SK-N-SH (cell line): ENCODE measurements at regions not wholly inside any gene's neighbourhood (a gene's known extent, or its start where the extent isn't known, plus 50 kb on each side); places are given as distances from the start of the nearest gene placed in this dataset.

ENCODE experiments used
- CTCF ChIA-PET: fragments of 300-600, 350-600 bp; formaldehyde crosslinking; extraction: SDS; loops from one replicate; lab custom pipeline; 2021; lab: Yijun Ruan, JAX
- POLR2A ChIA-PET: fragments of 350-600 bp; sonication (Branson Sonifier 250); formaldehyde crosslinking; extraction: SDS; loops from one replicate; lab custom pipeline; 2020; ENCODE audit warnings: antibody characterized with exemption, inconsistent platforms; lab: Yijun Ruan, JAX
- DNase-seq: peaks from one replicate; pipeline ENCODE4 v3.0.0; 2012
- H2AFZ ChIP-seq: fragments of 200-600 bp; sonication (generic); 2 replicates; pipeline ENCODE4 v1.8.1; 2016; ENCODE audit warnings: antibody characterized with exemption, mild to moderate bottlenecking, low read depth
- H3F3A ChIP-seq: fragments of 200-600 bp; sonication (generic); replicated peaks from 2 replicates; pipeline ENCODE3; 2016; ENCODE audit warnings: antibody characterized with exemption, mild to moderate bottlenecking; ENCODE audit not compliant: insufficient read depth
- H3K27ac ChIP-seq, 2 experiments: fragments of 200-500 bp in 1 of 2; fragments of 200-600 bp in 1 of 2; sonication (Bioruptor generic) in 1 of 2; sonication (generic), shearing (Covaris generic) in 1 of 2; 2 replicates each; pipeline versions ENCODE4 v1.5.1 to v1.6.1; 2014 to 2016; ENCODE audit warnings: low read depth in 2 of 2, inconsistent platforms in 1 of 2, low read length in 1 of 2, mild to moderate bottlenecking in 1 of 2, mixed read lengths in 1 of 2
- H3K27me3 ChIP-seq: fragments of 200-600 bp; sonication (generic), shearing (Covaris generic); 2 replicates; pipeline ENCODE4 v1.6.1; 2016; ENCODE audit warnings: mixed run types; ENCODE audit not compliant: insufficient read depth
- H3K36me3 ChIP-seq, 2 experiments: fragments of 200-500 bp in 1 of 2; fragments of 200-600 bp in 1 of 2; sonication (Bioruptor generic) in 1 of 2; sonication (generic) in 1 of 2; replicated peaks in 1 of 2; 2 replicates each; pipeline versions ENCODE3 to v1.5.1; 2014 to 2016; ENCODE audit warnings: low read length in 1 of 2, mild to moderate bottlenecking in 1 of 2; ENCODE audit not compliant: insufficient read depth in 2 of 2, control insufficient read depth in 1 of 2
- H3K4me1 ChIP-seq, 2 experiments: fragments of 200-500 bp in 1 of 2; fragments of 200-600 bp in 1 of 2; sonication (Bioruptor generic) in 1 of 2; sonication (generic), shearing (Covaris generic) in 1 of 2; 2 replicates each; pipeline versions ENCODE4 v1.5.1 to v1.6.1; 2014 to 2016; ENCODE audit warnings: low read depth in 1 of 2, low read length in 1 of 2, mixed run types in 1 of 2; ENCODE audit not compliant: insufficient read depth in 2 of 2, control insufficient read depth in 1 of 2
- H3K4me2 ChIP-seq: fragments of 200-600 bp; sonication (generic), shearing (Covaris generic); 2 replicates; pipeline ENCODE4 v1.6.1; 2017; ENCODE audit warnings: mixed run types
- H3K4me3 ChIP-seq, 2 experiments: fragments of 200-500 bp in 1 of 2; fragments of 200-600 bp in 1 of 2; sonication (Bioruptor generic) in 1 of 2; sonication (generic), shearing (Covaris generic) in 1 of 2; 2 replicates each; pipeline versions ENCODE4 v1.5.1 to v1.8.1; 2014 to 2016; ENCODE audit warnings: low read depth in 2 of 2, inconsistent platforms in 1 of 2, low read length in 1 of 2, mild to moderate bottlenecking in 1 of 2, mixed read lengths in 1 of 2, moderate library complexity in 1 of 2
- H3K79me2 ChIP-seq: fragments of 200-600 bp; sonication (generic); 2 replicates; pipeline ENCODE4 v1.8.1; 2017; ENCODE audit warnings: mild to moderate bottlenecking; ENCODE audit not compliant: insufficient read depth
- H3K9ac ChIP-seq: fragments of 200-600 bp; sonication (generic); 2 replicates; pipeline ENCODE4 v1.6.1; 2017; ENCODE audit warnings: mixed run types
- H3K9me2 ChIP-seq: fragments of 200-600 bp; sonication (generic); 2 replicates; pipeline ENCODE4 v1.6.1; 2017; ENCODE audit warnings: mixed run types
- H3K9me3 ChIP-seq: fragments of 200-600 bp; sonication (generic); 2 replicates; pipeline ENCODE4 v1.6.1; 2017; ENCODE audit warnings: mixed run types, mild to moderate bottlenecking, moderate library complexity
- H4K20me1 ChIP-seq: fragments of 200-600 bp; sonication (generic); 2 replicates; pipeline ENCODE4 v1.6.1; 2017; ENCODE audit warnings: mild to moderate bottlenecking, mixed run types; ENCODE audit not compliant: insufficient read depth
- CTCF ChIP-seq: fragments of 200-600 bp; sonication (generic); IDR thresholded peaks from 2 replicates; pipeline ENCODE4 v1.6.1; 2017; ENCODE audit warnings: antibody characterized with exemption, mild to moderate bottlenecking, moderate library complexity
- EP300 ChIP-seq, 2 experiments: IDR thresholded peaks; 2 replicates each; pipeline versions ENCODE4 v1.4.0 to v1.6.1; 2012; ENCODE audit warnings: borderline replicate concordance in 1 of 2, low read depth in 1 of 2, low read length in 1 of 2
- EZH2phosphoT487 ChIP-seq: fragments of 200-600 bp; sonication (generic); IDR thresholded peaks from 2 replicates; pipeline ENCODE4 v1.6.1; 2017; ENCODE audit warnings: low read depth, mixed run types, mild to moderate bottlenecking, antibody characterized with exemption, moderate library complexity, borderline replicate concordance
- GABPA ChIP-seq: IDR thresholded peaks from 2 replicates; pipeline ENCODE4 v1.4.0; 2012; ENCODE audit warnings: low read depth, mild to moderate bottlenecking
- GATA2 ChIP-seq: sonication (generic); formaldehyde crosslinking; IDR thresholded peaks from 2 replicates; pipeline ENCODE4 v1.5.0; 2020; ENCODE audit warnings: mild to moderate bottlenecking, missing genetic modification reagents
- IRF3 ChIP-seq: fragments of 150-350 bp; IDR thresholded peaks from 2 replicates; pipeline ENCODE4 v1.6.1; 2016; ENCODE audit warnings: mild to moderate bottlenecking, low read depth, low read length
- MXI1 ChIP-seq: IDR thresholded peaks from 2 replicates; pipeline ENCODE4 v1.6.1; 2012; ENCODE audit warnings: mild to moderate bottlenecking, low read depth, low read length, improper control_type of control experiment
- NRF1 ChIP-seq: IDR thresholded peaks from 2 replicates; pipeline ENCODE4 v1.6.1; 2012; ENCODE audit warnings: low read depth, mild to moderate bottlenecking, low read length
- PBX3 ChIP-seq: IDR thresholded peaks from 2 replicates; pipeline ENCODE4; 2012
- RXRA ChIP-seq: IDR thresholded peaks from 2 replicates; pipeline ENCODE4 v1.4.0; 2012; ENCODE audit warnings: low read depth, mild to moderate bottlenecking, borderline replicate concordance
- SIN3A ChIP-seq: IDR thresholded peaks from 2 replicates; pipeline ENCODE4 v1.6.1; 2012; ENCODE audit warnings: low read depth, mild to moderate bottlenecking, low read length, moderate library complexity, borderline replicate concordance
- SMC3 ChIP-seq: IDR thresholded peaks from 2 replicates; pipeline ENCODE4 v1.6.1; 2012; ENCODE audit warnings: low read depth, low read length, improper control_type of control experiment
- TEAD4 ChIP-seq: IDR thresholded peaks from 2 replicates; pipeline ENCODE4 v1.4.0; 2012; ENCODE audit warnings: mild to moderate bottlenecking, borderline replicate concordance; ENCODE audit not compliant: insufficient read depth
- USF2 ChIP-seq: fragments of 150-350 bp; IDR thresholded peaks from 2 replicates; pipeline ENCODE4 v1.6.1; 2017; ENCODE audit warnings: antibody characterized with exemption, low read length, low read depth, borderline replicate concordance
- WGBS: methylation state at CpG from one replicate; pipeline ENCODE4 v1.1.6; 2017; ENCODE audit warnings: low lambda C conversion rate; 5-methylcytosine and 5-hydroxymethylcytosine counted together

- no peaks in the 10 kb centered on the region for H3F3A ChIP-seq
- no peak for DNase-seq
- H4K20me1 ChIP-seq = no peaks in the 10 kb centered on the region
- H3K4me3 ChIP-seq = no peak overlapping the region
- H3K9ac ChIP-seq = no peak overlapping the region
- H3K79me2 ChIP-seq = no peaks in the 10 kb centered on the region
- 81% methylated on average over 2 of the region's 2 CpGs for WGBS
- H2AFZ ChIP-seq = no peak overlapping the region
- no peak overlapping the region for H3K27ac ChIP-seq
- H3K4me1 ChIP-seq = peaks cover 0 to 9% of the 10 kb centered on the region in 2 experiments; a peak in 2 of 4 replicates
- ChIA-PET POLR2A (no interaction called here), CTCF (no interaction called here)
- H3K9me3 ChIP-seq = no peaks in the 10 kb centered on the region
- H3K36me3 ChIP-seq = no peaks in the 10 kb centered on the region
- TF ChIP-seq GABPA (no peak), IRF3 (no peak)
- no peak overlapping the region for H3K4me2 ChIP-seq
- no peaks in the 10 kb centered on the region for H3K27me3 ChIP-seq
- H3K9me2 ChIP-seq = no peaks in the 10 kb centered on the region
These were observed 65.0 kb upstream of the KCND3 start for GRCh38 chr1:112054510-112054909.

- no peak overlapping the region for H3K27ac ChIP-seq
- CTCF ChIA-PET = no interaction called here
- POLR2A ChIA-PET = no interaction called here
- no peaks in the 10 kb centered on the region for H3F3A ChIP-seq
- H3K27me3 ChIP-seq = no peaks in the 10 kb centered on the region
- H3K4me3 ChIP-seq = no peak overlapping the region
- no peak for DNase-seq
- H3K9ac ChIP-seq = no peak overlapping the region
- peaks cover 0 to 9% of the 10 kb centered on the region in 2 experiments; a peak in 2 of 4 replicates for H3K4me1 ChIP-seq
- WGBS = 18% methylated on average over 5 of the region's 5 CpGs
- no peaks in the 10 kb centered on the region for H4K20me1 ChIP-seq
- TF ChIP-seq IRF3 = no peak
- TF ChIP-seq CTCF = no peak
- no peak for TF ChIP-seq NRF1
- no peak for TF ChIP-seq EP300 (IDR thresholded peaks at IDR 0.05; ENCODE audit: borderline replicate concordance in 1 of 2, low read depth in 1 of 2, low read length in 1 of 2)
- no peak for TF ChIP-seq RXRA
- no peak for TF ChIP-seq EZH2phosphoT487
- TF ChIP-seq PBX3 = no peak
- TF ChIP-seq SIN3A = no peak
- no peak for TF ChIP-seq USF2
- TF ChIP-seq MXI1 = no peak
- no peak for TF ChIP-seq GATA2 (CRISPR knock-in tag)
- no peak for TF ChIP-seq TEAD4
- TF ChIP-seq SMC3 = no peak
- H3K79me2 ChIP-seq = no peaks in the 10 kb centered on the region
- H3K4me2 ChIP-seq = no peak overlapping the region
- no peaks in the 10 kb centered on the region for H3K9me3 ChIP-seq
- no peaks in the 10 kb centered on the region for H3K9me2 ChIP-seq
- no peak overlapping the region for H2AFZ ChIP-seq
- H3K36me3 ChIP-seq = no peaks in the 10 kb centered on the region
These were observed 66.9 kb upstream of the KCND3 start for GRCh38 chr1:112056354-112056753.
